Thoracic aorta (tissue), 2 donors: ENCODE measurements at regions not wholly inside any gene's neighbourhood (a gene's known extent, or its start where the extent isn't known, plus 50 kb on each side); places are given as distances from the start of the nearest gene placed in this dataset.
A peak's percentile ranks its signal among the peaks of the same experiment; 100 is the strongest.

Experiments
- ATAC-seq: fragments of 150-250 bp; one replicate; pipeline ENCODE4 v1.8.0; 2017; ENCODE audit warnings: low read depth; ENCODE audit not compliant: insufficient number of reproducible peaks, low FRiP score
- DNase-seq: peaks from one replicate; pipeline ENCODE4 v3.0.0-alpha.2; 2020; ENCODE audit warnings: low spot score
- H3K27ac ChIP-seq, 2 donors: fragments of 200-600 bp; sonication (generic); 1 replicate in 1 of 2; 2 replicates in 1 of 2; pipeline ENCODE4 v1.5.1; 2016; ENCODE audit warnings: mild to moderate bottlenecking in 2 of 2, moderate library complexity in 2 of 2
- H3K27me3 ChIP-seq: fragments of 200-600 bp; sonication (generic); replicated peaks from 2 replicates; pipeline ENCODE4 v1.6.0; 2016; ENCODE audit warnings: mild to moderate bottlenecking; ENCODE audit not compliant: insufficient read depth
- H3K36me3 ChIP-seq: fragments of 200-600 bp; sonication (generic); one replicate; pipeline ENCODE4 v1.5.1; 2016
- H3K4me1 ChIP-seq, 2 donors: fragments of 200-600 bp; sonication (generic); 1 replicate in 1 of 2; 2 replicates in 1 of 2; pipeline versions ENCODE4 v1.5.1 to v1.6.0; 2016; ENCODE audit warnings: low read depth in 2 of 2, mild to moderate bottlenecking in 1 of 2; ENCODE audit not compliant: control insufficient read depth in 1 of 2
- H3K4me3 ChIP-seq: fragments of 200-600 bp; sonication (generic); 2 replicates; pipeline ENCODE4 v1.5.1; 2016; ENCODE audit warnings: mild to moderate bottlenecking
- H3K9me3 ChIP-seq: fragments of 200-600 bp; sonication (generic); 2 replicates; pipeline ENCODE4 v1.5.1; 2016
- CTCF ChIP-seq: fragments of 200-600 bp; sonication (generic); IDR thresholded peaks from one replicate; pipeline ENCODE4 v1.5.1; 2019; ENCODE audit warnings: antibody characterized with exemption

- Histone ChIP-seq H3K27me3 (no peaks in the 10 kb centered on the region), H3K4me3 (no peak overlapping the region), H3K4me1 (peaks cover 0 to 2% of the 10 kb centered on the region in 2 donors), H3K27ac (no peak overlapping the region), H3K9me3 (no peaks in the 10 kb centered on the region), H3K36me3 (no peaks in the 10 kb centered on the region)
- ATAC-seq (no peak), DNase-seq (no peak)
- TF ChIP-seq CTCF, result no peak
Measured at GRCh38 chr10:110421512-110422138, 76.1 kb upstream of the DUSP5 start.

- no peak for ATAC-seq
- DNase-seq, result no peak
- H3K4me1 ChIP-seq, result peaks cover 0 to 2% of the 10 kb centered on the region in 2 donors
- no peaks in the 10 kb centered on the region for H3K36me3 ChIP-seq
- no peaks in the 10 kb centered on the region for H3K27me3 ChIP-seq
- no peak overlapping the region for H3K27ac ChIP-seq
- no peak overlapping the region for H3K4me3 ChIP-seq
- H3K9me3 ChIP-seq, result no peaks in the 10 kb centered on the region
- TF ChIP-seq CTCF, result no peak
Measured at GRCh38 chr10:110422548-110422947, 75.2 kb upstream of the DUSP5 start.

GRCh38 chr10:110423650-110424049, 74.1 kb upstream of the DUSP5 start:
- H3K36me3 ChIP-seq, result no peaks in the 10 kb centered on the region
- H3K9me3 ChIP-seq, result no peaks in the 10 kb centered on the region
- no peaks in the 10 kb centered on the region for H3K27me3 ChIP-seq
- ATAC-seq, result no peak
- TF ChIP-seq CTCF, result no peak
- no peak overlapping the region for H3K4me3 ChIP-seq
- no peak for DNase-seq
- peaks cover 0 to 2% of the 10 kb centered on the region in 2 donors for H3K4me1 ChIP-seq
- H3K27ac ChIP-seq, result no peak overlapping the region

GRCh38 chr10:110425684-110426293, 71.9 kb upstream of the DUSP5 start:
- H3K9me3 ChIP-seq, result no peaks in the 10 kb centered on the region
- TF ChIP-seq CTCF, result no peak
- peak; percentile 46 for ATAC-seq
- no peaks in the 10 kb centered on the region for H3K36me3 ChIP-seq
- no peaks in the 10 kb centered on the region for H3K27me3 ChIP-seq
- no peak overlapping the region for H3K4me3 ChIP-seq
- H3K4me1 ChIP-seq, result peaks cover 0 to 2% of the 10 kb centered on the region in 2 donors
- H3K27ac ChIP-seq, result no peak overlapping the region
- no peak for DNase-seq

GRCh38 chr10:110426294-110427181, 71.2 kb upstream of the DUSP5 start:
- no peaks in the 10 kb centered on the region for H3K9me3 ChIP-seq
- H3K4me3 ChIP-seq, result no peak overlapping the region
- DNase-seq, result no peak
- TF ChIP-seq CTCF, result no peak
- peaks cover 0 to 2% of the 10 kb centered on the region in 2 donors for H3K4me1 ChIP-seq
- ATAC-seq, result peak; percentile 56
- peak overlapping the region in 1 of 2 donors; percentile 21 for H3K27ac ChIP-seq
- H3K27me3 ChIP-seq, result no peaks in the 10 kb centered on the region
- no peaks in the 10 kb centered on the region for H3K36me3 ChIP-seq
